IPS-20b (cell line): ENCODE measurements at regions not wholly inside any gene's neighbourhood (a gene's known extent, or its start where the extent isn't known, plus 50 kb on each side); places are given as distances from the start of the nearest gene placed in this dataset.

Experiments used
- H3K27ac ChIP-seq: one replicate; pipeline ENCODE4 v1.5.1; 2013; ENCODE audit warnings: low read length
- H3K27me3 ChIP-seq: 2 replicates; pipeline ENCODE4 v1.6.1; 2013; ENCODE audit warnings: mild to moderate bottlenecking, low read length, inconsistent platforms; ENCODE audit not compliant: insufficient read depth
- H3K36me3 ChIP-seq: 2 replicates; pipeline ENCODE4 v1.6.1; 2013; ENCODE audit warnings: low read depth, mild to moderate bottlenecking, inconsistent platforms, low read length, moderate library complexity; ENCODE audit not compliant: insufficient read depth
- H3K4me1 ChIP-seq: 2 replicates; pipeline ENCODE4 v1.6.1; 2013; ENCODE audit warnings: mild to moderate bottlenecking, control low read depth, inconsistent platforms, low read length, moderate library complexity; ENCODE audit not compliant: insufficient read depth
- H3K4me3 ChIP-seq: 2 replicates; pipeline ENCODE4 v1.5.1; 2013; ENCODE audit warnings: mild to moderate bottlenecking, low read length, inconsistent platforms
- H3K9ac ChIP-seq: 2 replicates; pipeline ENCODE4 v1.6.1; 2013; ENCODE audit warnings: low read depth, mild to moderate bottlenecking, inconsistent platforms, low read length, moderate library complexity
- H3K9me3 ChIP-seq: 2 replicates; pipeline ENCODE4 v1.6.1; 2013; ENCODE audit warnings: mild to moderate bottlenecking, low read depth, low read length, inconsistent platforms; ENCODE audit not compliant: insufficient read depth

GRCh38 chr16:77579351-77579891, 142.9 kb upstream of the NUDT7 start:
- H3K9me3 ChIP-seq, result no peaks in the 10 kb centered on the region
- H3K9ac ChIP-seq, result no peak overlapping the region

GRCh38 chr16:77581706-77582105, 140.6 kb upstream of the NUDT7 start:
- Histone ChIP-seq H3K9ac (no peak overlapping the region), H3K4me1 (0 out of 2 replicates have a peak, but pooled peaks cover 5% of the 10 kb centered on the region), H3K27ac (no peak overlapping the region), H3K36me3 (no peaks in the 10 kb centered on the region), H3K4me3 (no peak overlapping the region), H3K27me3 (no peaks in the 10 kb centered on the region), H3K9me3 (no peaks in the 10 kb centered on the region)

More at GRCh38 chr16:77579351-77579891, 142.9 kb upstream of the NUDT7 start:
- no peak overlapping the region for H3K4me3 ChIP-seq
- H3K4me1 ChIP-seq, result no peaks in the 10 kb centered on the region
- H3K27ac ChIP-seq, result no peak overlapping the region
- no peaks in the 10 kb centered on the region for H3K27me3 ChIP-seq
- H3K36me3 ChIP-seq, result no peaks in the 10 kb centered on the region

GRCh38 chr16:77584205-77584859, 138.0 kb upstream of the NUDT7 start:
- no peaks in the 10 kb centered on the region for H3K27me3 ChIP-seq
- H3K9ac ChIP-seq, result no peak overlapping the region
- peaks cover 8% of the 10 kb centered on the region; the same call in 1 of the 2 replicates for H3K4me1 ChIP-seq
- no peaks in the 10 kb centered on the region for H3K36me3 ChIP-seq
- H3K9me3 ChIP-seq, result no peaks in the 10 kb centered on the region
- H3K27ac ChIP-seq, result no peak overlapping the region
- H3K4me3 ChIP-seq, result no peak overlapping the region

- H3K27me3 ChIP-seq, result no peaks in the 10 kb centered on the region
- H3K4me3 ChIP-seq, result no peak overlapping the region
Observed at GRCh38 chr16:77585379-77586251, 136.7 kb upstream of the NUDT7 start.

GRCh38 chr16:77588389-77588788, 133.9 kb upstream of the NUDT7 start:
- H3K27me3 ChIP-seq, result no peaks in the 10 kb centered on the region
- no peak overlapping the region for H3K4me3 ChIP-seq
- H3K36me3 ChIP-seq, result no peaks in the 10 kb centered on the region
- H3K4me1 ChIP-seq, result peaks cover 8% of the 10 kb centered on the region; the same call in 1 of the 2 replicates
- no peak overlapping the region for H3K9ac ChIP-seq
- H3K9me3 ChIP-seq, result no peaks in the 10 kb centered on the region
- H3K27ac ChIP-seq, result no peak overlapping the region

More at GRCh38 chr16:77585379-77586251, 136.7 kb upstream of the NUDT7 start:
- Histone ChIP-seq H3K9me3 (no peaks in the 10 kb centered on the region), H3K27ac (no peak overlapping the region), H3K9ac (no peak overlapping the region), H3K4me1 (peaks cover 8% of the 10 kb centered on the region; the same call in 1 of the 2 replicates), H3K36me3 (no peaks in the 10 kb centered on the region)

- Histone ChIP-seq H3K36me3 (no peaks in the 10 kb centered on the region), H3K9me3 (no peaks in the 10 kb centered on the region), H3K4me1 (peaks cover 8% of the 10 kb centered on the region; the same call in 1 of the 2 replicates), H3K4me3 (no peak overlapping the region), H3K27ac (no peak overlapping the region), H3K9ac (no peak overlapping the region), H3K27me3 (no peaks in the 10 kb centered on the region)
Observed at GRCh38 chr16:77589071-77589765, 133.1 kb upstream of the NUDT7 start.

- Histone ChIP-seq H3K4me3 (no peak overlapping the region), H3K9me3 (no peaks in the 10 kb centered on the region), H3K9ac (no peak overlapping the region), H3K36me3 (no peaks in the 10 kb centered on the region), H3K4me1 (peaks cover 7% of the 10 kb centered on the region; the same call in 1 of the 2 replicates), H3K27ac (no peak overlapping the region), H3K27me3 (no peaks in the 10 kb centered on the region)
Observed at GRCh38 chr16:77590707-77591106, 131.6 kb upstream of the NUDT7 start.

GRCh38 chr16:77591347-77591746, 131.0 kb upstream of the NUDT7 start:
- Histone ChIP-seq H3K4me1 (peaks cover 3% of the 10 kb centered on the region; the same call in 1 of the 2 replicates), H3K36me3 (no peaks in the 10 kb centered on the region), H3K4me3 (no peak overlapping the region), H3K27ac (no peak overlapping the region), H3K27me3 (no peaks in the 10 kb centered on the region), H3K9ac (no peak overlapping the region), H3K9me3 (no peaks in the 10 kb centered on the region)

- Histone ChIP-seq H3K9me3 (no peaks in the 10 kb centered on the region), H3K36me3 (no peaks in the 10 kb centered on the region), H3K27ac (no peak overlapping the region), H3K9ac (no peak overlapping the region), H3K4me1 (peaks cover 3% of the 10 kb centered on the region; the same call in 1 of the 2 replicates), H3K27me3 (no peaks in the 10 kb centered on the region), H3K4me3 (no peak overlapping the region)
Observed at GRCh38 chr16:77592021-77592420, 130.3 kb upstream of the NUDT7 start.

GRCh38 chr16:77594057-77594456, 128.3 kb upstream of the NUDT7 start:
- Histone ChIP-seq H3K4me1 (no peaks in the 10 kb centered on the region), H3K27ac (no peak overlapping the region), H3K9me3 (no peaks in the 10 kb centered on the region), H3K27me3 (no peaks in the 10 kb centered on the region), H3K9ac (no peak overlapping the region), H3K36me3 (no peaks in the 10 kb centered on the region), H3K4me3 (no peak overlapping the region)

GRCh38 chr16:77594799-77595596, 127.3 kb upstream of the NUDT7 start:
- Histone ChIP-seq H3K27ac (no peak overlapping the region), H3K9me3 (no peaks in the 10 kb centered on the region; the same call in 1 of the 2 replicates), H3K4me3 (no peak overlapping the region), H3K36me3 (no peaks in the 10 kb centered on the region), H3K9ac (no peak overlapping the region), H3K4me1 (no peaks in the 10 kb centered on the region), H3K27me3 (no peaks in the 10 kb centered on the region)
